ENCODE measurements at regions not wholly inside any gene's neighbourhood (a gene's known extent, or its start where the extent isn't known, plus 50 kb on each side); places are given as distances from the start of the nearest gene placed in this dataset.
"Not testable (repeated sequence)": the region's sequence is repeated elsewhere in the genome, so short reads cannot be mapped to it uniquely, and the experiment has no call there.

DNA sequence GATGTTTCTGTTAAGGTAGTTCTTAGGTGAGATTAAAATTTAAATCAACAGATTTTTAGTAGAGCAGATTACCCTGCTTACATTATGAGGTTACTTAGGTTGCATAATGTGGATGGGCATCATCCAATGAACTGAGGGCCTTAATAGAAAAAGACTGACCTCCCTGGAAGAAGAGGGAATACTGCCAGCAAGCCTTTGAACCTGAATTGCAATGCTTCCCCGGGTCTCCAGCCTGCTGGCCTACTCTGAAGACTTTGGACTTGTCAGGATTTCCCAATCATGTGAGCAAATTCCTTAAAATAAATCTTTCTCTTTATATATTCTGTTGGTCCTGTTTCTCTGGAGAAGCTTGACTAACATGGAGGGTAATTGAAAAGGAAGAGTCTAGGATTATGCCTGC is 542.1 kb upstream of the ARRDC3 start:
- Histone ChIP-seq H3K4me2 (ENCODE audit: low read length) (no peak overlapping the region), H3K9ac (ENCODE audit: low read length) (no peak overlapping the region), H4K20me1 (ENCODE audit: insufficient read depth, low read length) (no peaks in the 10 kb centered on the region), H3K4me1 (ENCODE audit: low read length) (no peaks in the 10 kb centered on the region), H2AFZ (ENCODE audit: low read depth, low read length) (no peak overlapping the region), H3K79me2 (ENCODE audit: low read length) (no peaks in the 10 kb centered on the region), H3K36me3 (replicated peaks; ENCODE audit: low read depth, low read length) (no peaks in the 10 kb centered on the region), H3K4me3 (ENCODE audit: low read length) (no peak overlapping the region), H3K9me3 (ENCODE audit: insufficient read depth, low read length) (no peaks in the 10 kb centered on the region), H3K27me3 (ENCODE audit: low read depth, low read length) (no peaks in the 10 kb centered on the region), H3K27ac (ENCODE audit: low read length) (no peak overlapping the region)
- no peak for TF ChIP-seq EZH2phosphoT487 (IDR thresholded peaks at IDR 0.05; ENCODE audit: low read depth)
- TF ChIP-seq, protein P1, sequence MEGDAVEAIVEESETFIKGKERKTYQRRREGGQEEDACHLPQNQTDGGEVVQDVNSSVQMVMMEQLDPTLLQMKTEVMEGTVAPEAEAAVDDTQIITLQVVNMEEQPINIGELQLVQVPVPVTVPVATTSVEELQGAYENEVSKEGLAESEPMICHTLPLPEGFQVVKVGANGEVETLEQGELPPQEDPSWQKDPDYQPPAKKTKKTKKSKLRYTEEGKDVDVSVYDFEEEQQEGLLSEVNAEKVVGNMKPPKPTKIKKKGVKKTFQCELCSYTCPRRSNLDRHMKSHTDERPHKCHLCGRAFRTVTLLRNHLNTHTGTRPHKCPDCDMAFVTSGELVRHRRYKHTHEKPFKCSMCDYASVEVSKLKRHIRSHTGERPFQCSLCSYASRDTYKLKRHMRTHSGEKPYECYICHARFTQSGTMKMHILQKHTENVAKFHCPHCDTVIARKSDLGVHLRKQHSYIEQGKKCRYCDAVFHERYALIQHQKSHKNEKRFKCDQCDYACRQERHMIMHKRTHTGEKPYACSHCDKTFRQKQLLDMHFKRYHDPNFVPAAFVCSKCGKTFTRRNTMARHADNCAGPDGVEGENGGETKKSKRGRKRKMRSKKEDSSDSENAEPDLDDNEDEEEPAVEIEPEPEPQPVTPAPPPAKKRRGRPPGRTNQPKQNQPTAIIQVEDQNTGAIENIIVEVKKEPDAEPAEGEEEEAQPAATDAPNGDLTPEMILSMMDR (IDR thresholded peaks at IDR 0.05; ENCODE audit: low read depth, low read length) = no peak

GRCh38 chr5:91917037-91917814 is 534.1 kb upstream of the ARRDC3 start:
- not testable (repeated sequence) for H3K9ac ChIP-seq (ENCODE audit: low read length); H3K4me3 ChIP-seq (ENCODE audit: low read length); H3K4me2 ChIP-seq (ENCODE audit: low read length); H2AFZ ChIP-seq (ENCODE audit: low read depth, low read length); H3K9me3 ChIP-seq (ENCODE audit: insufficient read depth, low read length); H3K79me2 ChIP-seq (ENCODE audit: low read length); H3K36me3 ChIP-seq (replicated peaks; ENCODE audit: low read depth, low read length); H3K27ac ChIP-seq (ENCODE audit: low read length); H3K4me1 ChIP-seq (ENCODE audit: low read length); H4K20me1 ChIP-seq (ENCODE audit: insufficient read depth, low read length); H3K27me3 ChIP-seq (ENCODE audit: low read depth, low read length)

- no peak overlapping the region for H3K4me2 ChIP-seq (ENCODE audit: low read length)
- H3K4me3 ChIP-seq (ENCODE audit: low read length) = no peak overlapping the region
- H2AFZ ChIP-seq (ENCODE audit: low read depth, low read length) = no peak overlapping the region
- H3K36me3 ChIP-seq (replicated peaks; ENCODE audit: low read depth, low read length) = no peaks in the 10 kb centered on the region
- H3K9me3 ChIP-seq (ENCODE audit: insufficient read depth, low read length) = no peaks in the 10 kb centered on the region
- no peak overlapping the region for H3K9ac ChIP-seq (ENCODE audit: low read length)
- H4K20me1 ChIP-seq (ENCODE audit: insufficient read depth, low read length) = no peaks in the 10 kb centered on the region
- no peak overlapping the region for H3K27ac ChIP-seq (ENCODE audit: low read length)
- TF ChIP-seq, protein P1 (IDR thresholded peaks at IDR 0.05; ENCODE audit: low read depth, low read length) = no peak
- no peak for TF ChIP-seq EZH2phosphoT487 (IDR thresholded peaks at IDR 0.05; ENCODE audit: low read depth)
- no peaks in the 10 kb centered on the region for H3K79me2 ChIP-seq (ENCODE audit: low read length)
- H3K4me1 ChIP-seq (ENCODE audit: low read length) = no peaks in the 10 kb centered on the region
- H3K27me3 ChIP-seq (ENCODE audit: low read depth, low read length) = no peaks in the 10 kb centered on the region
Observed at GRCh38 chr5:91910655-91911054, 527.5 kb upstream of the ARRDC3 start.

DNA sequence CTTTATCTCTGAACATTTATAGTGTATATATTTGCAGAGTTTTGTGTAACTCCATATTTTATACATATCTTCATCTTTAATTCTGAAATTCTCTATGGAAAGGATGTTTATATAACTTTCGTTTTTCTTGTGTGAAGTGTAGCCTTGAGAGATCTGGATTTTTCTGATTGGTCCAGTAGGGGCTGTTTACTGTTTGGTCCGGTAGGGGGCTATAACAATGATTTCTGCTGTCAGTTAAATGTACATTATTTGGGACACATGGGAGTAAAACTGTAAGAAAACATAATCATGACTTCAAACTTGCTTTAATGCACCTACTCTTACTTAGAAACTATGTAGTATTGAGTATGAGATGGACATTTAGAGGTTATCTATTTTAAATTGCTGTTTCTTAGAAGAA is 527.1 kb upstream of the ARRDC3 start:
- H2AFZ ChIP-seq (ENCODE audit: low read depth, low read length) = no peak overlapping the region
- H3K27ac ChIP-seq (ENCODE audit: low read length) = no peak overlapping the region
- no peak overlapping the region for H3K9ac ChIP-seq (ENCODE audit: low read length)
- no peak overlapping the region for H3K4me3 ChIP-seq (ENCODE audit: low read length)
- H3K4me1 ChIP-seq (ENCODE audit: low read length) = no peaks in the 10 kb centered on the region
- no peak overlapping the region for H3K4me2 ChIP-seq (ENCODE audit: low read length)
- TF ChIP-seq, protein P1 (IDR thresholded peaks at IDR 0.05; ENCODE audit: low read depth, low read length) = no peak
- TF ChIP-seq EZH2phosphoT487 (IDR thresholded peaks at IDR 0.05; ENCODE audit: low read depth) = no peak
- H3K36me3 ChIP-seq (replicated peaks; ENCODE audit: low read depth, low read length) = no peaks in the 10 kb centered on the region
- no peaks in the 10 kb centered on the region for H3K27me3 ChIP-seq (ENCODE audit: low read depth, low read length)
- H4K20me1 ChIP-seq (ENCODE audit: insufficient read depth, low read length) = no peaks in the 10 kb centered on the region
- no peaks in the 10 kb centered on the region for H3K79me2 ChIP-seq (ENCODE audit: low read length)
- no peaks in the 10 kb centered on the region for H3K9me3 ChIP-seq (ENCODE audit: insufficient read depth, low read length)

All from OCI-LY3 (cell line).